Skeletal muscle tissue (tissue), 3 donors: ENCODE measurements at regions not wholly inside any gene's neighbourhood (a gene's known extent, or its start where the extent isn't known, plus 50 kb on each side); places are given as distances from the start of the nearest gene placed in this dataset.
"Not testable (repeated sequence)": the region's sequence is repeated elsewhere in the genome, so short reads cannot be mapped to it uniquely, and the experiment has no call there.

ENCODE experiments used
- H3K27ac ChIP-seq: one replicate; pipeline ENCODE4 v1.7.0; 2013; ENCODE audit warnings: mild to moderate bottlenecking, low read depth, low read length, inconsistent platforms
- H3K27me3 ChIP-seq, 3 donors: one replicate each; pipeline ENCODE4 v1.7.0; 2013; ENCODE audit warnings: low read length in 3 of 3; ENCODE audit not compliant: control insufficient read depth in 3 of 3, insufficient read depth in 3 of 3
- H3K36me3 ChIP-seq, 3 donors: one replicate each; pipeline ENCODE4 v1.7.0; 2013; ENCODE audit warnings: low read length in 3 of 3; ENCODE audit not compliant: control insufficient read depth in 3 of 3, insufficient read depth in 3 of 3
- H3K4me1 ChIP-seq, 3 donors: one replicate each; pipeline ENCODE4 v1.7.0; 2013; ENCODE audit warnings: low read length in 3 of 3, mild to moderate bottlenecking in 3 of 3; ENCODE audit not compliant: control insufficient read depth in 3 of 3, insufficient read depth in 3 of 3
- H3K4me3 ChIP-seq, 3 donors: one replicate each; pipeline ENCODE4 v1.7.0; 2013; ENCODE audit warnings: low read length in 3 of 3
- H3K9ac ChIP-seq, 3 donors: one replicate each; pipeline ENCODE4 v1.7.0; 2013; ENCODE audit warnings: low read length in 3 of 3, mild to moderate bottlenecking in 3 of 3, moderate library complexity in 2 of 3, low read depth in 1 of 3
- H3K9me3 ChIP-seq, 3 donors: one replicate each; pipeline ENCODE4 v1.7.0; 2013; ENCODE audit warnings: low read length in 3 of 3; ENCODE audit not compliant: control insufficient read depth in 3 of 3
- donor health status: Osteomylitis.

DNA sequence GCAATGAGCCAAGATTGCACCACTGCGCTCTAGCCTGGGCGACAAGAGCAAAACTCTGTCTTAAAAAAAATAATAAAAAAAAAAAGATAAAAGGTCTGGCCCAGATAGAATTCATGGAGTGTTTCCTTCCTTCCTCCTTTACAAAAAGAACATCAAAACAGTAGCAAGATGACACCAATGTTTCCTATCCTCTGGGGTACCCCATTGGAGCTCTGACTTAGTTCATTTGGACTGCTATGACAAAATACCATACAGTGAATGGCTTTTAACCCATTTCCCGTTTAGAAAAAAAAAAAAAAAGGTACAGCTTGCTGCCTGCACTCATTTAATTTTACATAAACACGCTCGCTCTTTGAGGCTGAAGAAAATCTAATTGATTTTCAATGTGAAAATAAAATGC is 89.9 kb upstream of the PRKX start:
- Histone ChIP-seq H3K9ac (no peak overlapping the region), H3K27me3 (peaks cover 0 to 8% (median 4%) of the 10 kb centered on the region in 3 donors), H3K36me3 (no peaks in the 10 kb centered on the region), H3K27ac (no peak overlapping the region), H3K9me3 (no peaks in the 10 kb centered on the region), H3K4me1 (no peaks in the 10 kb centered on the region), H3K4me3 (no peak overlapping the region)

DNA sequence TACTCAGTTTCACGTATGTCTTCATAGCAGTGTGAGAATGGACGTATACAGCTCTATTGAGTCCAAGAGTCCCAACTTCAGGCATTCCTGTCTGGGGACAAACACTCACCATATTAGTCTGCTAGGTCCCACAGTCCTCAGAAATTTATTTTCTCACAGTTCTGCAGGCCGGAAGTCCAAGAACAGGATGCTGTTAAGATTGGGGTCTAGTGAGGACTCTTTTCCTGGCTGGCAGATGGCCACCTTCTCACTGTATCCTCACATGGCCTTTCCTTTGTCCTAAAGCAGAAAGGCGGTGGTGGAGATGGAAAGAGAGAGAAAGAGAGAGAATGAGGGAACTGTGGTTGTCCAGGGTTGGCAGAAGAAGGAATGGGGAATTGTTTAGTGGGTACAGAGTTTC is 82.0 kb upstream of the PRKX start:
- H3K4me3 ChIP-seq, H3K9ac ChIP-seq, H3K27me3 ChIP-seq, H3K9me3 ChIP-seq, H3K36me3 ChIP-seq, H3K27ac ChIP-seq, H3K4me1 ChIP-seq: not testable (repeated sequence)

DNA sequence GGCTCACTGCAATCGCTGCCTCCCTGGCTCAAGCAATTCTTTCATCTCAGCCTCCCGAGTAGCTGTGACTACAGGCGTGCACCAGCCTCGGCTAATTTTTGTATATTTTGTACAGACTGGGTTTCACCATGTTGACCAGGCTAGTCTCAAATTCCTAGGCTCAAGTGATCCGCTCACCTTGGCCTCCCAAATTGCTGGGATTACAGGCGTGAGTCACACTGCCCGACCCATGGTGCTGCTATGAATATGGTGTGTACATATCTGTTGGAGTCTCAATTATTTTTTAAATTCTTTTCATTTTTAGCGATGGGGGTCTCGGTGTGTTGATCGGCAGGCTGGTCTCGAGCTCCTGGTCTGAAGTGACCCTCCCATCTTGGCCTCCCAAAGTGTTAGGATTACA is 78.0 kb upstream of the PRKX start:
- Histone ChIP-seq H3K4me1 (no peaks in the 10 kb centered on the region), H3K4me3 (no peak overlapping the region), H3K27ac (no peak overlapping the region), H3K27me3 (no peaks in the 10 kb centered on the region), H3K9me3 (no peaks in the 10 kb centered on the region), H3K36me3 (no peaks in the 10 kb centered on the region), H3K9ac (no peak overlapping the region)

DNA sequence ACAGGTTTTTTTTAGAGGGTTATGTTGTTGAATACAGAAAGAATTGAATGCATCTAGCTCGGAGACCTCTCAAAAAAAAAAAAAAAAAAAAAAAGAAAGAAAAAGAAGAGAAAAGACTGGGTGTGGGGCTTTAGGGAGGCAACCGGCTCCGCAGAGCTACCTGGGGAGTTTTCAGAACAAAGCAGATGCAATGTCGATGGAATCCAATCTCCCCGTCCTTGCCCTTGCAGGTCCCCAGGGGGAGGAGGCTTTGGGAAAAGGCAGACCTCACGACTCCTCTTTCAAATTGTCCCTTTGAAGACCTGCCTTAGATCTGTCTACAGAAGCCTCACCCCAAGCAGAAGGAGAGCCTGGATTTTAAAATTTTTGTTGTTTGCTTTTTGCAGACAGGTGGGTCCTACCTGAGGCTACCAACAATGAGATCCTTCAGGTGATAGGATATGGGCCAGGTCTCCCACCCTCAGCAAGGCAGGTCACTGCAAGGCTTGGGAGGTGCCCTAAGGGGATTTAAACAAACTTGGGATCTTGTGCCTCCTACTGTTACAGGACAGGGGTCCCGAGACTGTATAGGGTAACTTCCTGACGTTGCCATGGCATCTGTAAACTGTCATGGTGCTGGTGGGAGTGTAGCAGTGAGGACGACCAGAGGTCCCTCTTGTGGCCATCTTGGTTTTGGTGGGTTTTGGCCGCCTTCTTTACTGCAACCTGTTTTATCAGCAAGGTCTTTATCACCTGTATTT is 75.2 kb upstream of the PRKX start:
- Histone ChIP-seq H3K9ac (no peak overlapping the region), H3K4me1 (no peaks in the 10 kb centered on the region), H3K36me3 (no peaks in the 10 kb centered on the region), H3K4me3 (no peak overlapping the region), H3K27ac (no peak overlapping the region), H3K9me3 (no peaks in the 10 kb centered on the region), H3K27me3 (no peaks in the 10 kb centered on the region)

DNA sequence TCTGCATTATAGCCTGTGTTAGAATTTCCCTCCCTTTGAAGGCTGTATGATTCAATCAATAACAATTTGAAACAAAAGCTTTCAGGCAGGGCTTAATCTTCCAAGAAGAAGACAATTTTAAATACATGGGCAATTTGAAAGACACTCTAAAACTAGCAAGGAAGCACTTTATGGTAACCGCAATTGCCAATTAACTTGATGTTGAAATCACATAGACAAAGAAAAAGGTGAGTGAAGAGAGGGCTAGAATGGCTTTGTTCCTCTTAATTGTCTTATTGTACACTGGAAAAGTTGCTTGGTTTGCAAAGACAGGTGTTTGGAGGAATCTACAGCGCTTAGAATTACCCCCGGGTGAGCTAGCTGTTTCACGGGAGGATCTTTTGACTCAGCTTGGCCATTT is 74.4 kb upstream of the PRKX start:
- Histone ChIP-seq H3K36me3 (no peaks in the 10 kb centered on the region), H3K9ac (no peak overlapping the region), H3K9me3 (no peaks in the 10 kb centered on the region), H3K27ac (no peak overlapping the region), H3K4me3 (no peak overlapping the region), H3K27me3 (no peaks in the 10 kb centered on the region), H3K4me1 (no peaks in the 10 kb centered on the region)

DNA sequence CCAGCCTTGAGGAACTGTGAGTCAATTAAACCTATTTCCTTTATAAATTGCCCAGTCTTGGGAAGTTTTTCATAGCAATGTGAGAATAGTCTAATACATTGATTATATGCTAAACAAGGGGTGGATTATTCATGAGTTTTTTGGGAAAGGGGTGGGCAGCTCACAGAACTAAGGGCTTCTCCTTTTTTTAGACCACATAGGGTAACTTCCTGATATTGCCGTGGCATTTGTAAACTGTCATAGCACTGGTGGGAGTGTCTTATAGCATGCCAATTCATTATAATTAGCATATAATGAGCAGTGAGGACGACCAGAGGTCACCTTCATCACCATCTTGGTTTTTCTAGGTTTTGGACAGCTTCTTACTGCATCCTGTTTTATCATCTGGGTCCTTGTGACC is 72.4 kb upstream of the PRKX start:
- H3K4me3 ChIP-seq, H3K27ac ChIP-seq, H3K4me1 ChIP-seq, H3K9me3 ChIP-seq, H3K9ac ChIP-seq, H3K27me3 ChIP-seq, H3K36me3 ChIP-seq: not testable (repeated sequence)

DNA sequence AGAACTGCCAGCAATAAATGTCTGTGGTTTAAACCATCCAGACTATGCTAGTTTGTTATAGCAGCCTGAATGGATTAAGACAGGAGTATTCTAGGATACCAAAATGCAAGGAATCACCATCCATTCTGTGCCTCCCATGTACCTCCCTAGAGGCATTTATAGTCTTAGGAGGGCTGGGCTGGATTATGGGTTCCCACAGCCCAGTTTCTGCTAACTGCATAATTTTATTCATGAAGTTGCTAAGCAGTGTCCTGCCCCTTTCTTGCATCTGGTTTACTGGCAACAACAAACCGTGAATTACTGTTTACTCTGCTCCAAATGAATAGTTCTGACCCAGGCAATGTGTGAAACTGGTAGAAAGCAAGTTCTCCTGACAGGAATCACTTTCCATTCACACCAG is 67.1 kb upstream of the PRKX start:
- Histone ChIP-seq H3K9ac (no peak overlapping the region), H3K4me3 (no peak overlapping the region), H3K27me3 (no peaks in the 10 kb centered on the region), H3K9me3 (no peaks in the 10 kb centered on the region), H3K36me3 (no peaks in the 10 kb centered on the region), H3K27ac (no peak overlapping the region), H3K4me1 (no peaks in the 10 kb centered on the region)

DNA sequence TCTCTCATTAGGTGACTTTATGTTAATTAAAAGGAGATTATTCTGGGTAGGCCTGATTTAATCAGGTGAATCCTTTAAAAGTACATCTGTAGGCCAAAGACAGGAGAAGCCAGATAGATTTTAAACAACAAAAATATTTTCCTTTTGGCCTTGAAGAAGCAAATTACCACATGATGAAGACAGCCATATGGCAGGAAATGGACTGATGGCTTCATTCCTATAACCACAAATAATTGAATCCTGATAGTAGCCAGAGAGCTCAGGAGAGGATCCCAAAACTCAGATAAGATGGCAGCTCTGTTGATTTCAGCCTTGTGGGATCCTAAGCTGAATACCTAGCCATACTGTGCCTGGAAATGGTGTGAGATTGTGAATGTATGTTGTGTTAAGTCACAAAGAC is 66.1 kb upstream of the PRKX start:
- no peak overlapping the region for H3K27ac ChIP-seq
- H3K4me3 ChIP-seq, result no peak overlapping the region
- H3K27me3 ChIP-seq, result no peaks in the 10 kb centered on the region
- no peaks in the 10 kb centered on the region for H3K4me1 ChIP-seq
- no peak overlapping the region for H3K9ac ChIP-seq
- no peaks in the 10 kb centered on the region for H3K9me3 ChIP-seq
- no peaks in the 10 kb centered on the region for H3K36me3 ChIP-seq

DNA sequence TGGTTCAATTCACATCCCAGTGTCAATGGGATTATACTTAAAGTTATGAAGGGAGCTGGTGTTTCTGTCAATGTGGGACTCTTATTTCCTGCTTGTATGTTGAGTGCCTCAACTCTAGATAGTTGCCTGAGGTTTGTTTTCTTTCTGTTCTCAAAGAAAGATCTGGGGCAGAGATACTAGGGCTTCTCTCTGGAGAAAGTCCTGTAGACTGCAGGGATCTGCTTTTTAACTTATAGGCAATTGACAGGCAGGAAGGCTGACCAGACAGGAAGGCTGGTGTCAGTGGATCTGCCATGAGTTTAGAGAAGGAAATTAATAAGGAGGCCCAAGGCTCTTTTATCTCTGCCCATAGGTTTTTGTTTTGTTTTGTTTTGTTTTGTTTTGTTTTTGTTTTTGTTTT is 64.0 kb upstream of the PRKX start:
- H3K4me1 ChIP-seq, result no peaks in the 10 kb centered on the region
- no peaks in the 10 kb centered on the region for H3K27me3 ChIP-seq

DNA sequence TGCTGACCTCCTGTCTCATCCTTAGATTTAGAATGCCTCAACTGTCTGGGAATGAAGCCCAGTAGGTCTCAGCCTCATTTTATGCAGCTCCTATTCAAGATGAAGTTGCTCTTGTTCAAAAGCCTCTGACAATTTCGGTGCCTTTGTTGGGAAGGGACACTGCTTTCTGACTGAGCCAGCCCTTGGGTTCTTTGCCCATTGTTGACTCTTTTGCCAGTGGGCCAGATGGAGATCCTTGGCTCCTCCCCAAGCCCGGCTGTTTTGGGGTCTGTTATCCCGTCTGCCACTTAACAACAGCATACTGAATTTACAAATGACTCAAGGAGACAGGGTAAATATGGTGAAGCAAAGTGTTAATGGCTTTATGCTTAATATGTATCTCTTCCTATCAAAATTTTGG is 58.3 kb upstream of the PRKX start:
- no peaks in the 10 kb centered on the region for H3K4me1 ChIP-seq
- no peaks in the 10 kb centered on the region for H3K9me3 ChIP-seq
- H3K27ac ChIP-seq, result no peak overlapping the region
- H3K9ac ChIP-seq, result no peak overlapping the region
- H3K4me3 ChIP-seq, result no peak overlapping the region
- H3K36me3 ChIP-seq, result no peaks in the 10 kb centered on the region
- H3K27me3 ChIP-seq, result no peaks in the 10 kb centered on the region

More for the DNA sequence above, 64.0 kb upstream of the PRKX start:
- no peak overlapping the region for H3K27ac ChIP-seq
- H3K9me3 ChIP-seq, result no peaks in the 10 kb centered on the region
- no peak overlapping the region for H3K4me3 ChIP-seq
- no peak overlapping the region for H3K9ac ChIP-seq
- H3K36me3 ChIP-seq, result no peaks in the 10 kb centered on the region

DNA sequence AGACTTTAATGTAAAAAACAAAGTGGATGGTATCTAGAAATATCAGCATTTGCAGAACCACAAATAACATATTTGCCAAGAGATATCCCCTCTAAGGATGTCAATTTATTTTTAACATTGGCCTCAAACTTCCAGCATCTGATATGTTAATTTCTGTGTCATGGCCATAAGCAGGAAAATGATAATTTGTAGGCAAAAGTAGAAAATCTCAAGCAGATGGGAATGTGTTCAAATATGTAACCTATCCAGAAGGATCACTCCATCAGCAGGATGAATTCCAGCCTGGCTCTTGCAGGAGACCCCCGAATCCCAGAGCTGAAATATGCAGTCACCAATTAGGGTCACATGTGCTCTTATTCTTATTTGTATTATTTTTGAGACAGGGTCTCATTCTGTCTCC is 55.4 kb upstream of the PRKX start:
- Histone ChIP-seq H3K27ac (no peak overlapping the region), H3K9me3 (no peaks in the 10 kb centered on the region), H3K9ac (no peak overlapping the region), H3K36me3 (no peaks in the 10 kb centered on the region), H3K27me3 (no peaks in the 10 kb centered on the region), H3K4me1 (no peaks in the 10 kb centered on the region), H3K4me3 (no peak overlapping the region)
